PC-3 (cell line): ENCODE measurements at regions not wholly inside any gene's neighbourhood (a gene's known extent, or its start where the extent isn't known, plus 50 kb on each side); places are given as distances from the start of the nearest gene placed in this dataset.

ENCODE experiments used
- EZH2phosphoT487 ChIP-seq: fragments of 300-600 bp; sonication (generic); IDR thresholded peaks from 2 replicates; pipeline ENCODE4 v1.6.1; 2018; ENCODE audit warnings: mild to moderate bottlenecking, antibody characterized with exemption, low read length, borderline replicate concordance
- TF ChIP-seq, protein P1 (sequence below): fragments of 300-600 bp; sonication (generic); conservative IDR thresholded peaks from 2 replicates; pipeline ENCODE4 v1.5.1; 2017; ENCODE audit warnings: antibody characterized with exemption, low read depth, mild to moderate bottlenecking, low read length

DNA sequence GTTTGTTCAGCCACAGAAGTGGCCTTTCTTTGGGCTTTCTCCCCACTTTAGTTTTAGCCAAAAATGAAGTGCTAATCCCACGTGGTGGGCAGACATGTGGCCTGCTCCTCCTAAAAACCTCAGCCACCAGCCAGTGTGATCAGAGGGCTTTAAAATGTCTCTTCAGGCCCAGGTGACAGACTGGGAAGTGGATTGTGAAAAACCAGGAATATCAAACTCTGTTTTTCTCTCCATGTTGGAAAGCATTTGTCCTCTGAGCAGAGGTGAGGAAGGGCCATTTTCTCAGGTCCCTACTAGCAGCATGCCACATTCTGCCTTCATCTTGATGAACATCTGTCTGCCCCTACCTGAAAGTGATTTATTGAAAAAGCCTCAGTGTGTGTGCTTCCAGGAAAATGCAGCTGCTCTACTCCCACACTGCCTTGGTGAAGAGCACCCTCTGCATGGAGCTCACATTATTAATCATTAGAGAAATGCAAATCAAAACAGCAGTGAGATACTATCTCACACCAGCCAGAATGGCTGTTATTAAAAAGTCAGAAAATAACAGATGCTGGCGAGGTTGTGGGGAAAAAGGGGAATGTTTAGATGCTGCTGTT is 181.2 kb upstream of the DMAC1 start:
- TF ChIP-seq, protein P1, sequence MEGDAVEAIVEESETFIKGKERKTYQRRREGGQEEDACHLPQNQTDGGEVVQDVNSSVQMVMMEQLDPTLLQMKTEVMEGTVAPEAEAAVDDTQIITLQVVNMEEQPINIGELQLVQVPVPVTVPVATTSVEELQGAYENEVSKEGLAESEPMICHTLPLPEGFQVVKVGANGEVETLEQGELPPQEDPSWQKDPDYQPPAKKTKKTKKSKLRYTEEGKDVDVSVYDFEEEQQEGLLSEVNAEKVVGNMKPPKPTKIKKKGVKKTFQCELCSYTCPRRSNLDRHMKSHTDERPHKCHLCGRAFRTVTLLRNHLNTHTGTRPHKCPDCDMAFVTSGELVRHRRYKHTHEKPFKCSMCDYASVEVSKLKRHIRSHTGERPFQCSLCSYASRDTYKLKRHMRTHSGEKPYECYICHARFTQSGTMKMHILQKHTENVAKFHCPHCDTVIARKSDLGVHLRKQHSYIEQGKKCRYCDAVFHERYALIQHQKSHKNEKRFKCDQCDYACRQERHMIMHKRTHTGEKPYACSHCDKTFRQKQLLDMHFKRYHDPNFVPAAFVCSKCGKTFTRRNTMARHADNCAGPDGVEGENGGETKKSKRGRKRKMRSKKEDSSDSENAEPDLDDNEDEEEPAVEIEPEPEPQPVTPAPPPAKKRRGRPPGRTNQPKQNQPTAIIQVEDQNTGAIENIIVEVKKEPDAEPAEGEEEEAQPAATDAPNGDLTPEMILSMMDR: no peak
- TF ChIP-seq EZH2phosphoT487: no peak
